GM18511 (cell line): ENCODE measurements at regions not wholly inside any gene's neighbourhood (a gene's known extent, or its start where the extent isn't known, plus 50 kb on each side); places are given as distances from the start of the nearest gene placed in this dataset.

ENCODE experiments used
- ATAC-seq: cut with Tn5 transposase; IDR thresholded peaks from one replicate; pipeline ENCODE4 v1.9.1; 2021; ENCODE audit warnings: mild to moderate bottlenecking, moderate library complexity; ENCODE audit not compliant: unreplicated experiment

DNA sequence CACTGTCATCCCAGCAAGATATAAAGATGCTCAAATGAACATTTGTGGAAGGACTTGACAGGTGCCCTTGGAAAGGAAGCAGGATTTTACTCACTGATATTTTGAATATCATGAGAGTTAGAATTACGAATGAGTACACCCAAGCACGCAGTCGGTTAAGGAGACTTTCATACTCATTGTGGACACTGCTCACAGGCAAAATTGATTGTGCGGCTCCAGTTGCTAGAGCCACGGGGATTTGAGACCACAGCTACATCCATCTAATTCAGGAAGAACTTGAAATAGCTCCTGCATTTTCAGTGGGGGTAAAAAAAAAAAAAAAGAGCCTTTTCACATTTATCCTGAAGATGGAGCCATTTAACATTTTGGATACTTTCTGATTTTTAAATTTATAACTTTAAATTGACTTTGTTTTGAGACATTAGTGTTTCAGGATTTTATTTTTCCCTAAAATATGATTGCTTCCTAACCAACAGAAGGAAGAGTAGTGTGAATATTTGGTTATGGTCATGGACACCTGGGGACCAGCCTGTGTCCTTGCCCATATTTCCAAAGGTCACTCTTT, 1080.1 kb upstream of the EEF2KMT start:
- ATAC-seq: no peak

- no peak for ATAC-seq
Measured at GRCh38 chr16:6170022-6170421, 1072.4 kb upstream of the EEF2KMT start.

DNA sequence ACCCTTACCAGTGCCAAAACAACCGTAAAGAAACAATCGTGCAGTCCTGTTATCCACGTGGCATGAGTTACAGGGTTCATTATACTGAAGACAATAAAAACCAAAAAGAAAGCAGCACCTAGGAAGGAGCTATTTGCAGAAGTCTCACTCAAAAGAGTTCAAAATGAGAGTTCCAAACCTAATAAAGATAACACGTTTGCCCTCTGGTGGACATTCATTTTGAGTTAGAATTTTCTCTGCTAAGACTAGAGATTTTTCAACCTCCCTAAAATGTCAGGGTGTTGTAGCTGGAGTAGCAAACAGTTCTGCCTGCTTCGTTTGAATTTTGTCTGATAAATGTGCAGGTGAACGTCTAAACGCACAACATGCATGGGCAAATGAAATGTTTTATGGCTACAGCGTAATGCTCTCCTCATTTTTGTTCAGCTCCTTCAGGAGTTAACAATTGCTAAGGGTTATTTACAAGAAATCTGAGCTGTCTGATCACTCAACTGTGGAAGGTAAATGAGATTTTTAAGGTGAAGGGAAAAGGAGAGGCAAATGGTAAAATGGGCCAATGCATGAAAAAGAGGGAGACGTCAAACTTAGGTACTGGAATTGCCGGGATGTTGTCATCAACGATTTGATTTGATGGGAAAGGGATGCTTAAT, 1067.9 kb upstream of the EEF2KMT start:
- no peak for ATAC-seq

GRCh38 chr16:6160871-6161270, 1063.3 kb upstream of the EEF2KMT start:
- ATAC-seq: no peak

DNA sequence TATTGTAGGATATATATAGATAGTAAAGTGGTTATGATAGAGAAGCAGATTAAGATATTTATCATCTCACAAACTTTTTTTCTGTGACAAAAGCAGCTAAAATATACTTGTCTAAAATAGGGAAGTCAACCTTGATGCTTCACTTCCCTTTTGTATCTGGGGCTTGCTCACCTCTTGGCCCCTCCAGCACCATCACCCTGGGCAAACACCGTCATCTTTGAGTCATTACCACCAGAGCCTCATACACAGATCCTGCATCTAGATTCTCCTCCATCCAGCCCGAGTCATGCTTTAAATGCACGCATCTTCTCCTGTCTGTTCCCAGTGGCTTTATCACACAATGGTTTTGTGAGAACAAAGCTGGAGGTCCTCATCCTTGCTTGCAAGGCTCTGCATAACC, 1062.7 kb upstream of the EEF2KMT start:
- ATAC-seq: no peak

GRCh38 chr16:6157806-6158205, 1060.2 kb upstream of the EEF2KMT start:
- no peak for ATAC-seq

DNA sequence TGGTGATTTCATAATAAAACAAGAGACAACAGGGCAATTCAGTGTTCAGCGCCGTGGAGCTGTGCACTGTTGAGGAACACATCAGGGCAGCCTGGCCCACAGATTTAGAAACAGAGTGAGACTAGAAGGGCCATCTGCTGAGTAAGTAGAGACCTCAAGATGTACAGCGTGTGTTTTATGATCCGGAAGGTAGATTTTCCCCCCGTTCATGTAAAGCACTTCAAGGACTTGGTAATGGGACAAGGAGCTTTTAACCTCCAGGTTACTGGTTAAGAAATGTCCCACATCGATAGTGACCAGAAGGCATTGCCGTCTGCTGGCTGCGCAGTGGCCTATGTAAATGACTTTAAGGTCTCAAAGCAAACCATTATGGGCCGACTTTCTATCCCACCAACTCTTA, 1057.7 kb upstream of the EEF2KMT start:
- ATAC-seq: no peak

DNA sequence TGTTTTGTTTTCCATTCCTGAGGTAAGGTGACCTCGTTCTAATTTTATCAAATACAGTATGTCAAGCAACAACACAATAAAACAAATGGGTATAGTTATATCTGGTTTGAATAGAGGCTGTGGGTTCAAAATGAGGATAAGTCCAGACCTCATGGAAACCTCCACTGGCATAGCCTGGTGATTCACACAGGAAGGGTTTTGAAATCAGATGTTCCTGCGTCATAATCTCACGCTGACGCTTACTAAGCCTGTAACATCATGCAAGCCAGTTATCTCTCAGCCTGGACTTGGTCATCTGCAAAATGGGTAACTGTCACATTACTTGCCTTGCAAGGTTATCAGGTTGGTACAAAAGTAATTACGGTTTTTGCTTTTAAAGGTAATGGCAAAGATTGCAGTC, 1056.3 kb upstream of the EEF2KMT start:
- no peak for ATAC-seq

GRCh38 chr16:6149031-6149430, 1051.4 kb upstream of the EEF2KMT start:
- ATAC-seq: no peak

DNA sequence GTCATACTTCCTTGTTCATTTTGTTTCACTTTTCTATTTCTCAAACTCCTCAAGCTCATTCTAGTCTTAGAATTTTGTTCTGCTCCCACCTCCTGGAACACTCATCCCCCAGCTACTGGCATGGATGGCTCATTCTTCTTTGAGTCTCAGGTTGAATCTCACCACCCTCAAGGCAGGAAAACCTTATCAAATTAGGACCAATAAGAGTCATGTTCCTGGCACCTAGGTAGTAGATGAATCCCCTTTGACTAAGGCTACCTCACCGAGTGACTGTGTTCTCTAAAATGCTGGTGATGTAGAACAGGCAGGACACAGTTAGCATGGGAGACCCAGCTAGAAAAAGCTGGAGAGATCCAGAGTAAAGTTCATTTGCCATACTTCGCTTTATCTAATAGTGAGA, 1050.8 kb upstream of the EEF2KMT start:
- ATAC-seq: no peak

DNA sequence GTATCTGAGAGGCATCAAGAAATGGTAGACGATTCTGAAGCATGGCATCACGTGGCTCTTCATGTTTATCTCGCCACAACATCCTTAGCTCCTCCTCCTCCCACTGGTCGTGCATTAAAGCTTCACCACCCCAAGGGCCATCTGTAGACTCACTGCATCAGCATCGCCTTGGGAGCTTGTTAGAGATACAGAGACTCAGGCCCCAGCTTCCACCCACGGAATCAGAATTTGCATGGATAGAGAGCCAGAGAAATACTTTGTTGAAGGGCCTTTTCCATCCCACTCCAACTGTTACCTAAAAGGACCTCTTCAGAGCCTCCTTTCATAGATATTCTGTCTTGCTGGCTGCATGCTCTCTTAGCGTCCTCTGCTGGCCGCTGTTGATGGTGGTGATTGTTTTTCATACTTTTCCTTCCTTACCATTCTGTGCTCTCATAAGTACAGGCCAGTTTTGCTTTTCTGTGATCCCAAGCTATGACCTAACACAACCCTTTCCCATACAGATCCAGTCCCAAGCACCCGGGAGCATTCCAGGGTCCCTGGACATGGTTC, 1049.4 kb upstream of the EEF2KMT start:
- no peak for ATAC-seq

DNA sequence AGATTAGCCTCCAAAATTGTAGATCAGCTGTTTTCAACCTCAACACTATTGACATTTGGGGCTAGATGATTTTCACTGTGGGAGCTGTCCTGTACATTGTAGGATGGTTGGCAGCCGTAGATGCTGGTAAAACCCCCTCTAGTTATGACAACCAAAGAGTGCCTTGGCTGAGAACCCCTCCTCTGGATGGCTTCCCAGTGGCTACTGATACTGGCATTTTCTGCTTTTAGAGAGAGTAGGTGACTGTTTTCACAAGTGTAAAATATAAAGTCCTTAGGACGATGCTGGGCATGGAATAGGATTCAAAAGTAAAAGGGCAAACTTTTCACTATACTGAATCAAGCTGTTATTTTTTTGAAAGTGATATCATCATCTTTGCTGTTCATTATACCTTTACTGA, 1048.8 kb upstream of the EEF2KMT start:
- no peak for ATAC-seq

GRCh38 chr16:6144463-6144862, 1046.9 kb upstream of the EEF2KMT start:
- no peak for ATAC-seq

- ATAC-seq: no peak
Measured at GRCh38 chr16:6143020-6143419, 1045.4 kb upstream of the EEF2KMT start.

DNA sequence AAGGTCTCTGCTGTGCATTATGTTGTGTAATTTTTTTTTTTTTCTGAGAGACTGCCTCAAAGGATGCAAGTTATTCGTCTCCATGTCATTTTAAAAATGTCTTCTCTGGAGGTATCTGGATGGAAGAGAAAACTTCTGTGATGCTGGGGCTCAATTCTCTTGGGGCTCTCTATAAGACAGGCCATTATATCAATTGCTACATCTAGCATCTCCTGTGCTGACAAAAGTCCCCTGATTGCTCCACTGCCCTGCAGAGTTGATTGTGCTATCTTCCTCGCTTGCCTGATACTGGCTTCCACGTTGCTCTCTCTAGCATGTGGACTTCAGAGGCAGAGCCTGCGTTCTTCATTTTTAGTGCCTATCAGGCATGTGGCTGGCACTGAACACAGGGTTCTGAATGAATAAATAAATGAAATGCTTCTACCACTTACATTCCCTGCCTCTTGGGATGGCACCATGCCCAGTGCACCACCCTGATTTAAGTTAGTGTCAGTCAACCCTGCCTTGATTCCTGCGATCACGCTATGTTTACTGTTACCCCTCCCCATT, 1035.5 kb upstream of the EEF2KMT start:
- no peak for ATAC-seq

- no peak for ATAC-seq
Measured at GRCh38 chr16:6132121-6132520, 1034.5 kb upstream of the EEF2KMT start.

GRCh38 chr16:6131526-6132050, 1034.0 kb upstream of the EEF2KMT start:
- ATAC-seq: no peak

GRCh38 chr16:6125483-6126259, 1028.1 kb upstream of the EEF2KMT start:
- no peak for ATAC-seq

DNA sequence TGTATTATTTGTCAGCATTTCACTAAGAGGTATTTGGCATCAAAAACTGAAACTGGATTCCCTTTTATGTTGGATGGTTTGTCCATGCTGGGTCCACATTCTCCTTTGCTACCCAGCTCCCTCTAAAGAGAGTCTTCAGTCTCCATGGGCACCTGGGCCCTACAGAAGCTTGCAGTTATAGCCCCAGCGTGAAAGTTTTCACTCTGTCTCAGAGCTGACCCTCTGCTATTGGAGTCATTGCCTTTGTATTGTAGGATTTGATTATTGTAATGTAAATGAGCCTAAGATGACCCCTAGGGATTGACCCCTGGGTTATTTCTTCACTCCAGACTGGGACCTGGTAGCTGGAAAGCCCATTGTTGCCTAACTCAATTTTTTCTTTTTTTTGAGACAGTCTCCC, 1026.5 kb upstream of the EEF2KMT start:
- no peak for ATAC-seq

GRCh38 chr16:6122401-6122800, 1024.8 kb upstream of the EEF2KMT start:
- ATAC-seq: no peak

DNA sequence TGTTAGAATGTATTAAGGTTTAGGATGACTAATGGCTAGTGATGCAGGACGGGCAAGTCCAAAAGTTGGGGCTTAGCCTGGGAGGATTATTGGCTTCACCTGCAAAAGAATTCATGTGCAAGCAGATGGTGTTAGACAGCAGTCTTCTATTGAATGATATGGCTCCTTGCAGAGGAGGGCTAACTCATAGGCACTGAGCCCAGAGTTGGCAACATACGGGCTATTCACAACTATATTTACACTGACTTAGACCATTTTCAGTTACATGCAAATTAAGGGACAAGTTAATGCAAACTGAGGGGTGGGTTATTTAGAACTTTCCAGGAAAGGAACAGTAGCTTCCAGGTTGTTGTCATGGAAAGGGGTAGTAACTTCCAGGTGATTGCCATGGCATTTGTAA, 1017.1 kb upstream of the EEF2KMT start:
- no peak for ATAC-seq
